Keratinocyte (primary cell): ENCODE measurements at regions not wholly inside any gene's neighbourhood (a gene's known extent, or its start where the extent isn't known, plus 50 kb on each side); places are given as distances from the start of the nearest gene placed in this dataset.

Source experiments
- DNase-seq: peaks from one replicate; pipeline ENCODE4 v3.0.0-alpha.2; 2011; ENCODE audit warnings: low read depth, missing footprints, low spot score
- FAIRE-seq: peaks from 2 replicates; lab custom pipeline; 2011; peaks lifted over from hg19 to GRCh38; lab: Jason Lieb, UNC
- H2AFZ ChIP-seq: 2 replicates; pipeline ENCODE4 v1.6.0; 2012; ENCODE audit warnings: low read length, control low read depth, inconsistent platforms; ENCODE audit not compliant: control insufficient read depth
- H3K27ac ChIP-seq: 2 replicates; pipeline ENCODE4 v1.5.1; 2011; ENCODE audit warnings: low read length; ENCODE audit not compliant: control insufficient read depth, insufficient read depth
- H3K27me3 ChIP-seq: 3 replicates; pipeline ENCODE4 v1.6.0; 2011; ENCODE audit warnings: low read length; ENCODE audit not compliant: control insufficient read depth, insufficient read depth; ENCODE audit errors: extremely low read depth
- H3K36me3 ChIP-seq, 2 experiments: 2 replicates in 1 of 2; 3 replicates in 1 of 2; pipeline ENCODE4 v1.5.1; 2011; ENCODE audit warnings: low read length in 2 of 2, mild to moderate bottlenecking in 1 of 2; ENCODE audit not compliant: control insufficient read depth in 2 of 2, insufficient read depth in 2 of 2; ENCODE audit errors: extremely low read depth in 1 of 2
- H3K4me1 ChIP-seq: 3 replicates; pipeline ENCODE4 v1.5.1; 2011; ENCODE audit warnings: low read length; ENCODE audit not compliant: control insufficient read depth, insufficient read depth; ENCODE audit errors: extremely low read depth
- H3K4me2 ChIP-seq: 3 replicates; pipeline ENCODE4 v1.6.0; 2011; ENCODE audit warnings: low read depth, low read length; ENCODE audit not compliant: control insufficient read depth, insufficient read depth; ENCODE audit errors: extremely low read depth
- H3K4me3 ChIP-seq, 3 experiments: fragments of 200-600 bp in 1 of 3; sonication (generic) in 1 of 3; 2 replicates in 2 of 3; 3 replicates in 1 of 3; pipeline ENCODE4 v1.5.1; 2011 to 2016; ENCODE audit warnings: low read length in 3 of 3, mild to moderate bottlenecking in 3 of 3, control low read depth in 2 of 3, inconsistent platforms in 1 of 3, low read depth in 1 of 3, mixed read lengths in 1 of 3, mixed run types in 1 of 3, moderate library complexity in 1 of 3; ENCODE audit not compliant: control insufficient read depth in 2 of 3, insufficient read depth in 2 of 3; ENCODE audit errors: extremely low read depth in 1 of 3
- H3K79me2 ChIP-seq: 2 replicates; pipeline ENCODE4 v1.6.0; 2012; ENCODE audit warnings: low read length; ENCODE audit not compliant: control insufficient read depth, insufficient read depth
- H3K9ac ChIP-seq: 3 replicates; pipeline ENCODE4 v1.6.0; 2011; ENCODE audit warnings: low read length; ENCODE audit not compliant: control insufficient read depth, insufficient read depth; ENCODE audit errors: extremely low read depth
- H3K9me1 ChIP-seq: 3 replicates; pipeline ENCODE4 v1.6.0; 2011; ENCODE audit warnings: low read length; ENCODE audit not compliant: control insufficient read depth, insufficient read depth; ENCODE audit errors: extremely low read depth
- H3K9me3 ChIP-seq: 2 replicates; pipeline ENCODE4 v1.5.1; 2012; ENCODE audit warnings: low read depth, low read length; ENCODE audit not compliant: control insufficient read depth
- H4K20me1 ChIP-seq: 3 replicates; pipeline ENCODE4 v1.6.0; 2011; ENCODE audit warnings: low read length; ENCODE audit not compliant: control insufficient read depth, insufficient read depth; ENCODE audit errors: extremely low read depth
- EZH2 ChIP-seq: IDR thresholded peaks from one replicate; pipeline ENCODE4 v1.6.1; 2012; ENCODE audit warnings: inconsistent platforms, mild to moderate bottlenecking, low read length, moderate library complexity
- dilution Hi-C: fragments of 300-500 bp; cut with MboI; formaldehyde crosslinking; loops from one replicate; pipeline ENCODE4 v1.7.0; 2020; ENCODE audit warnings: low sequenced_read_pairs; ENCODE audit not compliant: extremely low pct_ligation_motif_present
- TF ChIP-seq, protein P1 (sequence below), 3 experiments: IDR thresholded peaks in 1 of 3; conservative IDR thresholded peaks in 1 of 3; optimal IDR thresholded peaks in 1 of 3; 2 replicates in 2 of 3; 3 replicates in 1 of 3; pipeline versions ENCODE3 to v1.5.1; 2011; ENCODE audit warnings: low read length in 3 of 3, mild to moderate bottlenecking in 3 of 3, moderate library complexity in 2 of 3, control low read depth in 1 of 3, inconsistent platforms in 1 of 3; ENCODE audit not compliant: insufficient read depth in 2 of 3; ENCODE audit errors: extremely low read depth in 1 of 3

DNA sequence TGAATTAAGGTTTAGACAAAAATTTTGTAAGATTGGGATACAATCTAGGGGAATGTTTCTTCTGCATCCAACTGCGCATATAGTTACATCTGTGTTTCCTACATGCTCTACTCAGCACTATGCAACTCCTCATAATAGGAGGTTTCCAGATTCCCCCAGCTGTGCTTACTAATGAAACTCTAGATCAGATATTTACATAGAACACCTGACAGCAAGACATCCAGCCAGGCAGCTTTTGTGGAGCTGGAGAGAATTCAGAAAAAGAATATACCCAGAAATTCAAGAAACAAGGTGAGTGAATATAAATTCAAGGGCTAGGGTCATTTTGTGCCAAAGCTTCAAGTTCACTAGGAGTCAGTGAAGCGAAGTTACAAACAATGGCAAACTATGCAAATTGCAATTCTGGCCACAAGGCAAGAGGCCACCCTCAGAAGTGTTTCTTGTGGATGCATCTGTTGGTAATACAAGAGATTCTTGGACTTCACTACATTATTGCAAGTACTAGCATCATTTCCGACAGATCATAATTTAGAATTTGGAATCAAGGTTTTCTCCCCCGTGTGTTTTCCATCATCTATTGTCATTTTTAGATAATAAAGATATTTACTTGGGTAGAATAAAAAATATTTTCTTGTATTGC, 341.2 kb upstream of the NAV3 start:
- H3K27me3 ChIP-seq, result no peaks in the 10 kb centered on the region
- dilution Hi-C loops, result no loop called here
- no peaks in the 10 kb centered on the region for H3K9me3 ChIP-seq
- no peaks in the 10 kb centered on the region for H3K36me3 ChIP-seq
- FAIRE-seq (no peak), DNase-seq (no peak)
- H2AFZ ChIP-seq, result no peak overlapping the region
- no peak overlapping the region for H3K9ac ChIP-seq
- no peak overlapping the region for H3K4me2 ChIP-seq
- H3K4me3 ChIP-seq, result no peak overlapping the region
- TF ChIP-seq, protein P1, sequence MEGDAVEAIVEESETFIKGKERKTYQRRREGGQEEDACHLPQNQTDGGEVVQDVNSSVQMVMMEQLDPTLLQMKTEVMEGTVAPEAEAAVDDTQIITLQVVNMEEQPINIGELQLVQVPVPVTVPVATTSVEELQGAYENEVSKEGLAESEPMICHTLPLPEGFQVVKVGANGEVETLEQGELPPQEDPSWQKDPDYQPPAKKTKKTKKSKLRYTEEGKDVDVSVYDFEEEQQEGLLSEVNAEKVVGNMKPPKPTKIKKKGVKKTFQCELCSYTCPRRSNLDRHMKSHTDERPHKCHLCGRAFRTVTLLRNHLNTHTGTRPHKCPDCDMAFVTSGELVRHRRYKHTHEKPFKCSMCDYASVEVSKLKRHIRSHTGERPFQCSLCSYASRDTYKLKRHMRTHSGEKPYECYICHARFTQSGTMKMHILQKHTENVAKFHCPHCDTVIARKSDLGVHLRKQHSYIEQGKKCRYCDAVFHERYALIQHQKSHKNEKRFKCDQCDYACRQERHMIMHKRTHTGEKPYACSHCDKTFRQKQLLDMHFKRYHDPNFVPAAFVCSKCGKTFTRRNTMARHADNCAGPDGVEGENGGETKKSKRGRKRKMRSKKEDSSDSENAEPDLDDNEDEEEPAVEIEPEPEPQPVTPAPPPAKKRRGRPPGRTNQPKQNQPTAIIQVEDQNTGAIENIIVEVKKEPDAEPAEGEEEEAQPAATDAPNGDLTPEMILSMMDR (optimal IDR thresholded peaks at IDR 0.05 in 1 of 3, IDR thresholded peaks at IDR 0.05 in 1 of 3, conservative IDR thresholded peaks at IDR 0.05 in 1 of 3; ENCODE audit: extremely low read depth in 1 of 3, insufficient read depth in 2 of 3, low read length in 3 of 3), result no peak
- TF ChIP-seq EZH2, result no peak
- no peaks in the 10 kb centered on the region for H3K4me1 ChIP-seq
- H3K27ac ChIP-seq, result no peak overlapping the region
- no peaks in the 10 kb centered on the region for H4K20me1 ChIP-seq
- no peaks in the 10 kb centered on the region for H3K79me2 ChIP-seq
- H3K9me1 ChIP-seq, result no peaks in the 10 kb centered on the region

DNA sequence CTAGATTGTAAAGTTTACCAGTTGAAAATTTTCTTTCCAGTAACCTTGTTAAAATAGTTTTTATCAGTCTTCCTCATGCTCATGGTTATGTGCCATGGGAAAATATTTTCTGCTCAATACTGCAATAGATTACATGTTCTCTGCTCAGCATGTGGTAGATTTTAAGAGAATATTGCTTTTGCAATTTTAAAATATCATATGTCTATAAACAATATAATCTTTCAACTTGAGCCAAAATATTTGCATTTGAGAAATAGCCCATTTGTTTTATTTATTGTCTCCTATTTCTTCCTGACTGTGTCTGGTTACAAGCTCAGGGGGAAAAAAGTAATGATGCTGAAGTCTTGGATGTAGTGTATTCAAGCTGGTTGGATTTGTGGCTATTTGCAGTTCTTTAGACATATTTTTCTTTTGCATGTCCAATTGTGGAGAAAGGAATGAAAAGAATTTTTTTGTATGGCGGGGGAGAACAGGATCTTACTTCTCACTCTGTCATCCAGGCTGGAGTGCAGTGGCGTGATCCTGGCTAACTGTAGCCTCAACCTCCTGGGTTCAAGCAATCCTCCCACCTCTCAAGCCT, 342.6 kb upstream of the NAV3 start:
- Histone ChIP-seq H2AFZ (no peak overlapping the region), H3K4me2 (no peak overlapping the region), H3K36me3 (no peaks in the 10 kb centered on the region), H3K4me3 (no peak overlapping the region), H4K20me1 (no peaks in the 10 kb centered on the region), H3K79me2 (no peaks in the 10 kb centered on the region), H3K27ac (no peak overlapping the region), H3K9ac (no peak overlapping the region), H3K27me3 (no peaks in the 10 kb centered on the region), H3K9me1 (no peaks in the 10 kb centered on the region), H3K4me1 (no peaks in the 10 kb centered on the region), H3K9me3 (no peaks in the 10 kb centered on the region)
- TF ChIP-seq, protein P1 (optimal IDR thresholded peaks at IDR 0.05 in 1 of 3, IDR thresholded peaks at IDR 0.05 in 1 of 3, conservative IDR thresholded peaks at IDR 0.05 in 1 of 3; ENCODE audit: extremely low read depth in 1 of 3, insufficient read depth in 2 of 3, low read length in 3 of 3), result no peak
- TF ChIP-seq EZH2, result no peak
- dilution Hi-C loops, result no loop called here
- DNase-seq (no peak), FAIRE-seq (no peak)
